Stimulated activated CD8-positive, alpha-beta memory T cell treated with anti-CD3 and anti-CD28 coated beads, Interleukin-4, amount 100 ng/mL, for 24 hours (primary cell): ENCODE measurements at regions not wholly inside any gene's neighbourhood (a gene's known extent, or its start where the extent isn't known, plus 50 kb on each side); places are given as distances from the start of the nearest gene placed in this dataset.
"Not testable (repeated sequence)": the region's sequence is repeated elsewhere in the genome, so short reads cannot be mapped to it uniquely, and the experiment has no call there.

Experiments used
- DNase-seq: peaks from one replicate; pipeline ENCODE4 v3.0.0-alpha.2; 2020; ENCODE audit warnings: low read depth

DNA sequence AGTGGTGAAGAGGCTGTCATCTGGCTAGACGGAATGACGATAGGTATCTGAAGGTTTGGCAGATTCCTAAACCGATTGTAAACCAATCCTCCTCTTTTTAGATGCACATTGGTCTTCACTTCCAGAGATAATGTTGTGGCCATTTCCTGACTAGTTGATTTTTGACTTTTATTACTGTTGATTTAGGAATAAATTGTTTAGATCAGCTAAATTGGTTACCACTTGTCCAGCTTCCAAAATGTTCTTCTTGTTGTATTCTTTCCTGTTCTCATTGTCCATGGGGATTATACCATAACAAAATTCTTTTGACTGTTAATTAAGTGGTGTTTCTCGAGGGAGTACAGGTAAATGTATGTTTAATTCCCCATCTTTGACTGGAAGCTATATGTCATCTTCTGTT, 119.7 kb downstream of the MACROH2A1 start:
- no peak for DNase-seq

DNA sequence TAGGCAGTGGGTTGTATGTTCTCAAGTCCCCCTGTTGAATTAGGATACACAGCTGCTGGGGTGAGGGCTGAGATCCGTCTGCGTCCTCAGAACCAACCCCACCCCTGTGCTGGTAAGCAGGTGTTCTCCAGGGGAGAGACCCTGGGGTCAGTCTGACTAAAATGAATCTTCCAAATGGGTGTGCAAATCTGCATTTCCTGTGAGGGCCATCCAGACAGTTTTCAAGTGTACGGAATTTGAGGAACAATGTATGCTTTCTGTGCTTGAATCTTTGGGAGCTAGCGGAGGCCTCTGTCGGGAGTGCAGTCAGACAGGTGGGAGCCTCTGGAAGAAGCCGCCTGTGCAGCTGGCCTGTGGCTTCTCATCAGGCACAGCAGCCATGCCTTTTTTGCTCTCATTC, 122.9 kb downstream of the MACROH2A1 start:
- DNase-seq = no peak

DNA sequence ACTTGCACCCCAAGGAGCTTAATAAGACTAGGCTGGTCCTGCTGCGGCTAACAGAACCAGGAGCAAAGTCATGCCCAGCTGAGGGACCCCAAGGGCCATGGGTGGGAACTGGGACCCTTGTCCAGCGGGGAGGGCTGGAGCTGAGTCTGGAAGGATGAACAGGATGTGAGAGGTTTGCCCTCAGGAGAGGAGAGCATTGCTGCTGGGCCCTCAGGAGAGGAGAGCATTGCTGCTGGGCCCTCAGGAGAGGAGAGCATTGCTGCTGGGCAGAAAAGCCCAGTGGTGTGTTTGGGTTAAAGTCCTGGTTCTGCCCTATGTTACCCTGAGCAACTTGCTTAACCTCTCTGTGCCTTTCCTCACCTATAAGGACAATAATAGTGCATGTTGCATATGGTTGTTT, 125.8 kb downstream of the MACROH2A1 start:
- no peak for DNase-seq

DNA sequence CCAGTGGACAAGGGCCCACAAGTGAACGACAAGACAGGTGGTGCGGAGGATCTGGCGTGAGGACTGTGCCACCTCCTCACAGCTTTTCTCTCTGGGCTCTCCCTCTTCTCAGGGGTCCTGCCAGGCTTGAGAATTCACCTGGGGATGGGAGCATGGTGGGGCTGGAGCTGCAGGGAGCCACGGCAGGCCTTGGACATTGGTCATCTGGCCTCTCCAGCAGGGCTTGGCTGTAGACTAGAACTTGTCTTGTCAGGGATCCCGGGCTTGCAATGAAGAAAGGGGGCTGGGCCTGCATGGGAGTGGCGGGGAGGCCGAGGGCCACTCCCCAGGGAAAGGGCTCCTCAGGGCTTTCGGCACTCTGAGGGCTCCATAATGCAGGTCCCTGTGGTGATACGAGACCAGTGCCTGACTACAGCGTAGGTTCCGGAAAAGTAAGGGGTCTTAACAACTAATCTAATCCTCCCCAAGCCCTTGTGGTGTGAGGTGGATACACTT, 126.7 kb downstream of the MACROH2A1 start:
- DNase-seq = no peak

DNA sequence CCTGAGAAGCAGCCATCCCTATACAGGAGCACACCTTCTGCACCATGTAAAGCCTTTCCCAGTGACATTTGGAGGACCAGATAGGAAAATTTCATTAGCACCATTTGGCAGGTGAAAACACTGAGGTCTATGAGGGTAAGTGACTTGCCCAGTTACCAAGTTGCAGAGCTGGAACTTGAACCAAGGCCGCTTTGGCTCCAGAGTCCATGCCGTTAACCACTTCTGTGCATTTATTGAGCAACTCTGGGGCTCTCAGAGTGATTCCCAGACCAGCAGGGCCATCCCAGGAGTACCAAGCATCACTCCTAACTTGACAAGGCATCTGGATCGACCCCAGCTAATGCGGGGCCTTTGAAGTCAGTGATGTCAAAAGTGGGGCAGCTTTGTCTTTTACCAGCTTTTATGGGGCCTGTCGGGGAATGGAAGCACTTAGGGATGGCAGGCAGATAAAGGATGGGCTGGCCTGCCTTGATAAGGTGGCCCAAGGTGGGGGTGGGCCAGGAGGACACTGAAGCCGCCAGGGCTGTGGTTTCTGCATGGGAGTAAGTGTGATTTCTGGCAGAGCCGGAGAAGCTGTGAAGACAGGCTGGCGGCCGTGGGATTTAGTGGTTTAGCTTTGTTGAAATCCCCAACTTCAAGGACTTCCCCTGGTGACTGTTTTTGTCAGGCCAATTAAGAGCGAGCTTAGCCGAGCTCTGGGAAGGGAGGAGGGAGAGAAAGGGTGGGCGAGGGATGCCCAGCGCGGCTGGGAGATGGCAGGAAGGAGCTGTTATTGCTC, 127.3 kb downstream of the MACROH2A1 start:
- DNase-seq = no peak

DNA sequence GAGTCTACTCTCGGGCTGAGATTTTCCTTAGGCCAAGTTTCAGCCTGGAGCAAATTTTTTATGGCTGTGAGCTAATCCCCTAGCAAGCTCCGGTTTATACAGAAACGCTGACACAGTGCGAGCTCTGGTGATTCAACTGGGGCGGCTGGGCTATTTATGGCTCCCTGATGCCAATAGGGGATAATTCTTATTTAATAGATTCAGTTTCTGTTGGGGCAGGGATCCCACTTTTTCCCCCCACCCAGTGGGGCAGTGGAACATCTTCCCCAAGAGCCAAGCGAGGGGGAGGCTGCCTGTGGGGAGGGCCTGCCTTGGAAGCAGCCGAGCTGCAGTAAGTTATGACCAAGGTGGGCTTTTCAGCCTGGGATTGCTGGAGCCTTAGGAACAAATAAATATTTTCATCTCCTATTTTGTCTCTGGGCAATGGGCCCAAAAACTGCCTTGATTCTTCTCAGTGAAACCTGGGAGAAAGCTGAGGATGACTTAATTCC, 129.1 kb downstream of the MACROH2A1 start:
- no peak for DNase-seq

DNA sequence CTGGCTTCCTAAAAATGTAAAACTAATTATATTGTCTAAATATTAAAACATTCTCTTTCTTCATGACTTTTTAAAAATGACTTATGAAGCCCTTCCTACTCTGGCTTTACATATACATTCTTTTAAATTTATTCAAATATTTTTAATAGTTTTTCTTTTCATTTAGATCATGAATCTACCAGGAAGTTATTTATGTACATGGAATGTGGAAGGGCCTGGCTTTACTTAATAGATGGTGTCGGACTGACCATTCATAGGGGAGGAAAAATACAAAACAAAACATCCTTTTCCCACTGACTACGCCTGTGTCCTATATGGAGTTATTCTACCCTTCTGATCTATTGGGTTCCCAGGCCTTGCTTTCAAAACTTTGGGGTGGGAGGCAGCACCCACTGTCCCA, 129.8 kb downstream of the MACROH2A1 start:
- DNase-seq = no peak

DNA sequence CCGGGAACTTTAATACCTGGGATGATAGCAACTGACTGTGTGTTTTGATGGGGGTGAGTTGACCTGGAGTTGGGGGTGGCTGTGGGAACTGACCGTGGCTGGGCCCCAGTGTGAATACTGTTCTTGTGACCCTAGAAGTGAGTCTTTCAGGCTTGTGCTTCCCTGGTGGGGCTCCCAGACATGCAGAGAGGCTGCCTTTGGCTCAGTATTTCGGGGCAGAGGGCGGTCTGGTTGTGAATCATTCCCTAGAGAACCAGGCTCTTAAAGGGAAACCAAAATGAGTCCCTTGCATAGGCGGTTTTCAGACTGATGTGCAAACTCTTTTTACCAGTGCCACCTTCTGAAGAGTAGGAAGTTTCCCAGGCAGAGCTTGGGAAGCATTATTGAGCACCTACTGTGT, 132.1 kb downstream of the MACROH2A1 start:
- no peak for DNase-seq

DNA sequence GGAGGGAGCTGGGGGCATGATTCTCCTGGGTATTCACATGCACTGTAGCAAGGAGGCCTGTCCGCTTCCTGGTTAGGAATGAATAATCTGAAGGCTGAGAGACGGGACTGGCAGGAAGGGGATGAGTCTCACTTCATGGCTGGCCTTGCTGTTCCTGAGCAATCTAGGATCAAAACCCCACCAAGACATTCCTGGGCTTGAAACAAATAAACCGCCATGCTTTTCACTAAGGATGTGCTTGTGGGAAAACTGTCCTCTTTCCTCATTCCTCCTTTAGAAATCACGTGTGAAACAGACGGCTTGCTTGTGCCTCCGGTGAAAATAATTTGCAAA, 132.8 kb downstream of the MACROH2A1 start:
- DNase-seq = no peak

DNA sequence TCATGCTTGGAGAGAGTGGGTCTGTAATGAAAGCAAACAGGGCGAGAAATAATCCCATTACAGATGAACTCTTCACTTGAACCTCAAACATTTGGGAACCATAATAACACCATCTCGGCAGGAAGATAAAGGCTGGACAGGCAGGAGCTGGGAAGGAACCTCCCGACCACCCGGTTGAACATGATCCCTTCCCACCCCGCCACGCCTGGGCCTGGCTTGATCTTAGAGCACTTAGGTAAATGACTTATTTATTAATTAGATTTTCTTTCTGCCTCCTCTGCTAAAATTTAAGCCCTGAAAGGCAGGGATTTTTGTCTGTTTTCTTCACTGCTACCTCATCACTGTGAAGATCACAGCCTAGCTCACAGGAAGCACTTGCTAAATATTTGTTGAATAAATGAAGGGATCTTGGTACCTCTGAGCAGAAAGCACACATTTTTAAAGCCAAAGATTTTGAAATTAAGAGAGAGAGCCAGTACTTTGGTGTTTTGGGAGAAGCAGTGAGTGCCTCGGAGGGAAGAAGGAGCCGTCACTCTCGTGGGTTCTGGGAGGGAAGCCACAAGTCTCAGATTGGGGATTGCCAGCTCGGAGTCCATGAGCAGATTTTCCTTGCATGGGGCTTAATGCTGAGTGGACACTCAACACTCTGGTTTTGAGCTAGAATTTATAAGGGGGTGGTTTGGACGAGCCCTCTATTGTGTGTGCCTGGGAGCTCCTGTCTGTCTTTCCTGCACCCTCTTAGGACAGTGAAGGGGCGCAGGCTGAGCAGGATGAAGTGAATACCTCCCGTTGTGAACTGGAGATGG, 133.3 kb downstream of the MACROH2A1 start:
- DNase-seq = no peak

DNA sequence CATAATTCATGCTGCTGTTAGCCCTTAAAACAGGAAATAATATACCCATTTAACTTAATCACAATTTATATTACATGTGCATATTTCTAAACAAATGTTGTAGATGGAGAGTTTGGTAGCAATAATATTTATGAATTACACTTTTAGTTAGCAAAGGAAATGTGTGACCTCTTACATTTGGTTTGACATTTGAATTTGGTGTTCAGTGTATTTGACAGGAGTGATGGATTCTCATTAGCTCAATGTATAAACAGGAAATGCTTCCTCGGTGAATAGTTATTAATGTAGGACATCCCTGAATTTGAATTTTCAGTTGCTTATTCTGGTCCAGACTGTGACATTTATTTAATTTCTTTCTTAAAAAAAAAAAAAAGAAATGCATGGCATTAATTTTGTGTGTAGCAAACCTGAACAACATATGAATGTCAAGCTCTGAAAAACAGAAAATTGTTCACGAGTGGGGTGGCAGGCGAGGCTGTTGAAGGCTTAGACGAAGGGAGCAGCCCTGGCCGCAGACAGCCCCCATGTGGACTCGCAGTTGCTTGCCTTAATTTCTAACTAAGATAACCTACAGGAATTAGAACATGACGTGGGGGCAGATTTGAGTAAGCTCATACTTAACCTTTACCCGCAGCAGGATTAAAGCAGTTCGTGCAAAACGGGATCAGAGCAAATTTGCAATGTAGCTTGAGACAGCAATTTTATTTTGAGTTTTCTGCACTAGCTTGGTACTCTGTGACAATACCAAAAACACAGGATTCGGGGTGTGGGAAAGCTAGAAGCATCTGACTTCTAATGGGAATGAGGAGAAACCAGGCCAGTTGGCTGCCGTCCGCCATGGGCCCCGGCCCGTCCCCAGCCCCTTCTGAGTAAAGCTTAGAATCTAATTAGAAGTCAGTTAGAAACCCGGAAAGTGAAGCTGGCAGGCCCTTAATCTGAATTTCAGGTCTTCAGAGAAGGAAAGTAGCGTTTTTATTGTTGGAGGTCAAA, 134.3 kb downstream of the MACROH2A1 start:
- no peak for DNase-seq

DNA sequence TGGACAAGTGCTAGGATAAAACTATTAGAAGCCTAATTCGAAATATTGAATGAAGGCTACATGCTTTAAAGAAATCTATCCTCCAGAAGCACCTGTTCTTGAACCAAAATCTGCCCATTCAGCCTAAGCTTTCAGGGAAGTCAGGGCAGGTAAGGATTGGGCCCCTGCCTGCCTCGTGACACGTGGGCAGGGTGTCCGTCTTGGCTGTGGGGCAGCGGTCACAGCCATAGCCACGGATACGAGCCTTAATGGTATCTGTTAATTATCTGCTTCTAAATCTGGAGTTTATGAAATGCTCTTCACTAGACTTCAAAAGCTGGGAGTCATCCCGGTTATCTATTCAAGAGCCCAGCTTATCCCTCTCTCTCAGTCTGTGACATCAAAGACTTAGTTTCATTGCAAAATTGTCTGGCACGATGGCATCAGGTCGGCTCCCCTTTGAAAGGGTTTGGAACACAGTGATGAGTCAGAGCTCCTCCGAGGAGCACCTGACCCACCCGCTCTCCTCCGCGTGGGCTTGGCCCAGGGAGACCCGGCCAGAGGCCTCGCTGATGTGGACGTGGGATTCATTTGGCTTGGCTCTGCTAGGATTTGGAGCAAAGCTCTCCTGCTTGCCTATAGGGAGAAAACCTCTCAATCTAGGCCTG, 135.9 kb downstream of the MACROH2A1 start:
- DNase-seq = no peak

DNA sequence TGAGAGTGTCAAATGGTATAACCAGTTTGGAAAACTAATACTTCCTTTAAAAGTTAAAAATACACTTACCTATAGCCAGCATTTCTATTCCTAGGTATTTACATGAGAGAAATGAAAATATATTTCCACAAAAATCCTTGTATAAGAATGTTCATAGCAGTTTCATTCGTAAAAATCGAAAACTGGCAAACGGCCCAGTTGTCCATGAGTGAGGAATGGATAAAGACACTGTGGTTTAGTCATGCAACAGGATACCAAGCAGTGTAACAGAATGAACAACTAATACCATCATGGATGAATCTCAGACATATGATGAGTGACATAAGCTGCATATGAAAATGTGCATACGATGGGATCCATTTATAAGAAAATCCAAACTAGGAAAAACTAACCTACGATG, 136.7 kb downstream of the MACROH2A1 start:
- no peak for DNase-seq

DNA sequence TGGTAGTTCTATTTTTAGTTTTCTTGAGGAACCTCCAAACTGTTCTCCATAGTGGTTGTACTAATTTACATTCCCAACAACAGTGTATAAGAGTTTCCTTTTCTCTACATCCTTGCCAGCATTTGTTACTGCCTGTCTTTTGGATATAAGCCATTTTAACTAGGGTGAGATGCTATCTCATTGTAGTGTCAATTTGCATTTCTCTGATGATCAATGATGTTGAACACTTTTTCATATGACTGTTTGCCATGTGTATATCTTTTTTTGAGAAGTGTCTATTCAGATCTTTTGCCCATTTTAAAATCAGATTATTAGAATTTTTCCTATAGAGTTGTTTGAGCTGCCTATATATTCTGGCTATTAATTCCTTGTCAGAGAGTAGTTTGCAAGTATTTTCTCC, 138.9 kb downstream of the MACROH2A1 start:
- DNase-seq = not testable (repeated sequence)

DNA sequence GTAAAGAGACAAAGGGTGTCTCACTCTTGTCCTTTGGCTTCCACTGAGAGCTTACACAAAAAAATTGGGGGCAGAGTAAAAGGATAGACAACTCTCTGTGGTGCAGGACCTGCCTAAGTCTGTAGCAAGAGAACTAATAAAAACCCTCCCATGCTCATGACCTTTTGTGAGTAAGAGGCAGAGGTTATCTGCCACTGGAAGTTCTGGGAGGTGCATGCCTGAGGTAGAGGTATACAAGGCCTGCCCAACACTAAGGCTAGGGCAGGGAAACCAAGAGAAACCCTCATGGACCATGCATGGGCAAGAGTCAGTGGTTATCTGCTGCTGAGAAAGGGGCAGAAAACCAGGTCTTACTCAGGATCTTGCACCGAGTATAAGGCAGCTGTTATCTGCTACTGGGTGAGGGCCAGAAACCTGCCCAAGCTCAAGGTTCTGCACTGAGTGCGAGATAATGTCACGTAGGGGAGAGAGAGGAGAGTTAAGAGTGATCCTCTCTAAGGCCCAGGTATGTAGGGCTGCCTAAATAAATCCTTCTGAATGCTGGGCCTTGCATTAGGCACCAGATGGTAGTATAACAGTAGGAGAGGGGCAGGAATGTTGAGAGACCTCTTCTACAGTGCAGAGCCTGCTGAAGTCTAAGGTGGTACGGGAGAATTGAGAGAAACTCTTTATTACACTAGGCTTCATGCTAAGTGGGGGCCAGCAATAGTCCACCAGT, 143.4 kb downstream of the MACROH2A1 start:
- DNase-seq = no peak

DNA sequence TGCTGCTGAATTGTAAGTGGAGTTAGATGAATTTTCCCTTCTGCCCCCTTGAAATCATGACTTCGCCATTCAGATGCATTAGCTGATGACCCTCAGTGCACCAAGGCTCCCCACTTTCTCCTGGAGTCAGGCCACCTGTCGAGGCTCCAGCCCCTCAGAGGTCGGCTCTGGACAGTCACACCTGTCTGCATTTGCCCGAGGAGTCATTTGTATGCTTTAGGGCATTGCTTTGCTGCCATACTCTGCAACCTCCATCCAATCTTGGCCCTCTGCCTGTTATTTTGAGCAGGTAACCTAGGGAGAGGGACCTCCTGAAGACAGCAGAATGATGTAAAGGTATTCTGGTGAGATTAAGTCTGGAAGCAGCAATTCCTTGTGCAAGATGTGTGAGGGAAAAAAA, 144.8 kb downstream of the MACROH2A1 start:
- DNase-seq = no peak

DNA sequence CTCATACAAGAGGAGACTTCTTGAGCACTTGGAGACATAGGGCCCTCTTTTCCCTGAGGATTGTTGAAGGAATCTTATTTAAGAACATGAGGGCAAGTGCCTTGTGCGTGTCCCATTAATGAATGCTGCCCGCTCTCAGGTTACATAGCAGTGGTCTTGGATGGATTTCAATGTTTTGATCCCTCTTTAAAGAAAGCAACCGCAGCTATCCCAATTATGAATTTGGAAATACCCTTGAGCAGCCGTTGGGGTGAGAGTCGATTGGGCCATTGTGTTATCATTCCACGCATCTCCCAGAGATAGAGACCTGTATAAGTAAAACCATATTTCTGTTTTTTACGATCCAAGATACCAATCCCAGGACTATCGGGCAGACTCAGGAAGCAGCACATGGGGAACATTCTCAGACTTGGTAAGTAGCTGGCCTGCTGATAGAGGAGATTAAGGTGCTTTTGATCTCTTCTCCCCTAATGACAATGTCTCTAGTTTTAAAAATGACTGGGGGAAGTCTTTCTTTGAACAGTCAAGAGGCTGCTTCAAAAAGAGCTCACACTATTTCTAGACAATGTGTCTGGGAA, 145.3 kb downstream of the MACROH2A1 start:
- DNase-seq = no peak

DNA sequence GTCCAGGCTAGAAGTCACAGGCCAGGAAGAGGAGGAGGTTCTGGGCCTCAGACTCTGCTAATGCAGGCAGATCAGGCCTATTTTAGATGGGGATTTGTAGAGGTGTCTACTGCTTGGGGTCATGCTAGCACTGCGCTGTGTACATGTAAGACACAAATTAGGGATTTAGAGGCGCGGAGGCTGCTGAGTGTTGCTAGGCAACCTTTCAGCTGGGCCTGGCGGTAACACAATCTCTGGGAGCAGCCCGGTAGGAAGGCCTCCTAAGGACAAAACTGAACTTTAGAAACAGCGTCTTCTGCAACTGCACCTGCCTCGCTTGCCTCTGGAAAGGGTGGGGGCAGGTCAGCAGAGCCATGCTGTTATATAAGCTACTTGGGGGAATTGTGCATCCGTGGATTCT, 147.9 kb downstream of the MACROH2A1 start:
- DNase-seq = no peak

DNA sequence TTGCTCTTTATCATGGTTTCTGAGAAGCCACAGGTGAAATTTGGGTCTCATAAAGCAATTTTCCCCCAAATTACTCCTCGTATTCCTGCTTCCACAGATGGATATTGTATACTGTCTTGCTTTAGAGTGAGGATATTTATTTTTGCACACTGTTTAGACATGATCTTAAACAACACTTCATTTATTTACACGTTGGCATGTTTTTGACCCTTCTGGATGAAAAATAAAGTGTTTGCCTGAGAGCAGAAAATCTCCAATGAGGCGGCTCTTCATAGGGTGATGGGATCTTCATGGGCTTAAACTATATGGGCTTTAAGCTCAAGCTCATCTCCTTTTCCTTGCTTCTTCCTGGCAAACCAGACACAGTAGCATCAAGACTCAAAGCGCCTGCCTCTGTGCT, 148.4 kb downstream of the MACROH2A1 start:
- DNase-seq = no peak

DNA sequence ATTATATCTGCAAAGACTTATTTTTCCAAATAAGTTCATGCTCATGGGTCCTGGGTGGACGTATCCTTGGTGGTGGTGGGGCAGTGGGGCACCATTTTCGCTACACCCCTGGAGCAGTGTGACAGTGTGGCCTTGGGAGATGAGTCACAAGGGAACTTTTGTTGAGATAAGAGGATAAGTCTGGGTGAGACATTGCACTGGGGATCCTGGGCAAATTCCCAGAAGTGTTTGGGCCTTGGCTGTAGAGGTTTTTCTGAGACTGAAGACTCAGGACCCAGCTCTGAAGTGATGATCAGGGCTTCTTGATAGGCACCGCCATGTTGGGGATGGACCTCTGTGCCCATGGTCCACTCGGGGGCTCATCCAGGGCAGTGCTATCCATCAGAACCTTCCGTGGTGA, 149.4 kb downstream of the MACROH2A1 start:
- DNase-seq = no peak

DNA sequence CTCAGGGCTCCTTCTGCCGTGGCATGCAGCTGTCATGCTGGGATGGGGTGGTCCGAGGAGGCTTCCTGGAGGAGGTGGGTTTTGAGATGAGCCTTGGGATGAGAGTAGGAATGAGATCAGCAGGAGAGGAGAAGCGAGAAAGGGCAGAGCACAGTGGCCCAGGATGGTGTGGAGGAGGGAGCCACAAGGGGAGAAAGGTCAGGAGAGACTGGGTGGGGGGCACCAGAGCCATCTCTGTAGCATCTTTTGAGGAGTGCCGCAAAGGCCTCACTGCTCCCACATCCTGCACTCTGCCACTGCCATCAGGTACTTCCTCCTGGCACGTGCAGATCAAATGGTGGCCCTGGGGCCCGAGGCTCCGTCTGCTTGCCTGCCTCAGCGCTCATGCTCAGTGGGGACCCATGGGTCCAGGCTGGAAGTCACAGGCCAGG, 150.2 kb downstream of the MACROH2A1 start:
- no peak for DNase-seq
